Activated effector memory CD4-positive, alpha-beta T cell treated with anti-CD3 and anti-CD28 coated beads, Interleukin-2, amount 50 U/mL, for 16 hours (primary cell): ENCODE measurements at regions not wholly inside any gene's neighbourhood (a gene's known extent, or its start where the extent isn't known, plus 50 kb on each side); places are given as distances from the start of the nearest gene placed in this dataset.

ENCODE experiments used
- DNase-seq: peaks from one replicate; pipeline ENCODE4 v3.0.0-alpha.2; 2020

DNA sequence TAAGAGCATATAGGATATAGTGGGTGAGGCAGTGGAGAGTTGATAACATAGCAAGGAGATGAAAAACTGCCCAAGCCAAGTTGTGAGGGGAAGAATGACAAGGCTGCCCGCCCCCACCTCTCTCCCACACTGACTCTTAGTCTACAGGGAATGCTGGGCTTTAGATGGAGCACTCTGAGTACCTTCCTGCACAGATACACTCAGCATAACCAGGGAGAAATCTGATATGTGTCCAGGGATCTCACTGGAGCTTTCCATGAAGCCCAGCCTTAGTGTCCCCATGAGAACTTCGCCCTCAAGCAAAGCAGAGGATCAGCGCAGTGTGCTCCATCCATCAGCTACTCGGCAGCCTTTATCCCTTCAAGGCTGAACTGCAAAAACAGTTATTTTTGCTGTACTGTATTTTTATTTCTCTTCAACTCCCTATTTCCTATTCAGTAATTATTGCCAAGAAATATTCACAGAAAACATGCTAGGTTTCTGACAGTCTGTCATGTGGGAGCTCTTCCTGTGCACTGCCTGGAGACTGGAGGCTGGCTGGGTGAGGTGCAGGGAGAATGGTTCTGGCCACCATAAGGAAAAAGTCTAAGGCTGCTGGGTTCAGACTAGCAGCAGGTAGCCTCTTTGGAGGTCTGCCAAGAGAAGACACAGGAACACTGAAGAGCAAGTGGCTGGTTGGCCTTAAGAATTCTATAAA is 475.2 kb upstream of the PPP2R3A start:
- no peak for DNase-seq

DNA sequence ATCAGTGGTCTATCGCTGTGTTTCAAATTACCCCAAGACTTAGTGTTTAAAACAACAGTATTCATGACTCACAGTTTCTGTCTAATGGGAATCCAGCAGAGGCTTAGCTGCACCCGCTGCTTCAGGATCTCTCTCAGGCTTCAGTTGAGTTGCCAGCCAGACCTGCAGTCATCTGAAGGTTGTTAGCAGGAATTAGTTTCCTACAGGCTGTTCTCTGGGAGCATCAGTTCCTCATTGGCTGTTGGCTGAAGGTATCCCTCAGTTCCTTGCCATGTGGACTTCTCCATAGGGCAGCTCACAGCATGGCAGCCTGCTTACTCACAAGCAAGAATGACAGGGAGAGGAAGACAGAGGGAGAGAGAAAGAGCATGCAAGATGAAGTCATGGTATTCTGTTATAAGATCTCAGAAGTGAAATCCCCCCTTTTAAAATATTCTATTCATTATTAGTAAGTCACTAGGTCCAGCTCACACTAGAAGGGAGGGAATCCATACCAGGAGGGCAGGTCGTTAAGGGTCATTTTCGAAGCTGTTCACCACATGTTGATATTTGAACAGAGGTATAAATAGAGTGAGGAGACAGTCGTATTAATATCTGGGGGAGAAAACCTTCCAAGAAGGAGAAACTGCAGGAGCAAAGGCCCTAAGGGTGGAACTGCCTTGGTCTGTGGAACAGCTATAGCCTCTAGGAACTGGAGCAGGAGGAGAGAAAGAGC is 473.9 kb upstream of the PPP2R3A start:
- DNase-seq: no peak

DNA sequence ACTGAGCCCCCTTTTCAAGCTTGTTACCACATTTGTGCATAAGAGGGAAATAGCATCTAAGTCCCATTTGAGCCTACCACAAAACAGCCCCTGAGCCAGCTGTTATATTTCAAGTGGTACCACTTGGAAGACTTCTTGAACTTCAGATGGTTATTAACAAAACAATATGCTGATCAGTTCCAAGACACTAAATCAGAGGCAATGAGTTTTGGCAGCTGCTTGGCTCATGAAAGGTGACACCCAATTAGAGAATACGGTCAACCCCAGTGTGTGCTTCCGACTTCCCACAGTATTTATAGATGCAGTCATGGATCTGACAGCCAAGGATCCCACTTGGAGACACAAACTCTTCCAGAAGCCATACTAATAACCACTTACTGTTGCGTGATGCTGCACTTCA is 469.6 kb upstream of the PPP2R3A start:
- no peak for DNase-seq

DNA sequence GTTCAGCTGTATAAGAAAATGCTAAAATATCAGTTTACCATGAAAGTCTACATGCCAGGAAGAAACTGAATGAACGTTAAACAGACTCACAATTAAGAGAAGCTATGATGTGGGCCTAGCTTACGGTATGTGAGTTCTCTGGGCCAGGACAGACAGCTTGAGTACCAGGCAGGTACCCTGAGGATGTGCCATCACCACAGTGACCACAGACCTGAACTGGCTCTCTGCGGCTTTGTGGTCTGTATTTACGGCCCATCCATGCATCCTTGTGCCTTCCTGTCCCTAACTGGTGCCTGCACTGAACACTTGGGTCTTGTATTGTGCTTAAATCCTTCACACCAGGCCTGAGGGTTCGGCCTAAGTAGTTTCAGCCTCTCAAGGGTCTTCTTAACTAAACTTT is 467.5 kb upstream of the PPP2R3A start:
- DNase-seq: no peak

DNA sequence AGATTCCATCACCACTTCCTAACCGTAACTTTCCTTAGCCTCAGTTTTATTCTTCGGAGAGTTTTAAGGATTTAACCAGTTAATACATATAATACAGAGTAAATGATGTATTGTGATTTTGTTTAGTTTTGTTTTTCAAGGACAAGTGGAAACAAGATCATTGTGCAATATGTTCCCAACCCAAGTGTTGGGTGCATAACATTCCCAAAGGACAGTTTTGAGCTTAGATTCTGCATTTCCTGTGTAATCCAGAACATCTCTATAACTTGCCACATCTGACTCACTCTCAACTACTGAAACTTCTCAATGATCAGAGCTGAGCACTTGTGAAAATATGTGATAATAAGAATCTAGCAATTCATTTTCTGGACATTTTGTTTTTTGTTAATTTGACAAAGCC is 466.1 kb upstream of the PPP2R3A start:
- no peak for DNase-seq

DNA sequence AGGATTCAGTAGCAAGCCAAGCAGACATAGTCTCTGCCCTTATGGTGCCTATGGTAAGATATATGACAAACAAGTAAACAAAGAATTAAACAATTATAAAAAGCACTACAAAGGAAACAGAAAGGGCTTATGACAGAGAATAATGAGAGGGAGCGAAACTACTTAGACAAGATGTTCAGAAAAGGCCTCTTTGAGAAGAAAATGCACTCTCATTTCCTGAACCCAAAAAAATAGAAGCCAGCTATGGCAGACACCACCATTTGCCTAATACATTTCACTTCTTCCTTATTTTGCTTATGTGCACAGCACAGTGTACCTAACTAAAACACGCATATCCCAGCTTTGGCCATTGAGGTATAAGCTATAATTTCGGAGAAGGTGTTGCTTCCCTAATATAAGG is 465.5 kb upstream of the PPP2R3A start:
- DNase-seq: no peak

DNA sequence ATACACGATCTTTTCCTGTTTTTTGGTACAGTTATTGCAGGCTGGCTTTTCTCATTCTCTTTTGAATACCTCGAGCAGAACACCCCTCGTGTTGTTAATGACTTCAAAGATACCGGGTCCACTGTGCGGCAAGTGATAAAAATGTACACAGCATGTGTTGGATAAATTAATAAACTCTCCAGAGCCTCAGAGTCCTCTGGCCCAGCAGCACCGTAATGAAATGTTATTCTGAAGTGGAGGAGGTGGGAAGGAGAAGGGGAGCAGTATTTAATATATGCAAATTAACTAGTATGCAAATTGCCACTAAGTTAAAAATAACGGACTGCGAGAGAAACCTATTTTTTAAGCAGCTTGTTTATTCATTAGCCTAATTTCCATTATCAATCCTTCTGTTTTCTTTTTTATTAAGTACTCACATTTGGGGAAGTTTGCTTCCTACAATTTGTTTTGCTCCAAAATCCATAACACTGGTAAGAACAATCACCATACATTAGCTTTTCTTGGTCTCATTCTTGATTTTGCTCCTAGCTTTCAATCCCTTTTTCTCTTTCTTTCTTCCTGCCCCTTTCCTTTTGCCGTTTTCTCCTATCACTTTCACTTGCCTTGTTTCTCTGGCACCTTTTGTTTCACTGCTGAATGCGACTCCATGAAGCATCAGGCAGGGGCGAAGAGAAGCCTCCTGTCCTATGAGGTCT is 462.3 kb upstream of the PPP2R3A start:
- no peak for DNase-seq

DNA sequence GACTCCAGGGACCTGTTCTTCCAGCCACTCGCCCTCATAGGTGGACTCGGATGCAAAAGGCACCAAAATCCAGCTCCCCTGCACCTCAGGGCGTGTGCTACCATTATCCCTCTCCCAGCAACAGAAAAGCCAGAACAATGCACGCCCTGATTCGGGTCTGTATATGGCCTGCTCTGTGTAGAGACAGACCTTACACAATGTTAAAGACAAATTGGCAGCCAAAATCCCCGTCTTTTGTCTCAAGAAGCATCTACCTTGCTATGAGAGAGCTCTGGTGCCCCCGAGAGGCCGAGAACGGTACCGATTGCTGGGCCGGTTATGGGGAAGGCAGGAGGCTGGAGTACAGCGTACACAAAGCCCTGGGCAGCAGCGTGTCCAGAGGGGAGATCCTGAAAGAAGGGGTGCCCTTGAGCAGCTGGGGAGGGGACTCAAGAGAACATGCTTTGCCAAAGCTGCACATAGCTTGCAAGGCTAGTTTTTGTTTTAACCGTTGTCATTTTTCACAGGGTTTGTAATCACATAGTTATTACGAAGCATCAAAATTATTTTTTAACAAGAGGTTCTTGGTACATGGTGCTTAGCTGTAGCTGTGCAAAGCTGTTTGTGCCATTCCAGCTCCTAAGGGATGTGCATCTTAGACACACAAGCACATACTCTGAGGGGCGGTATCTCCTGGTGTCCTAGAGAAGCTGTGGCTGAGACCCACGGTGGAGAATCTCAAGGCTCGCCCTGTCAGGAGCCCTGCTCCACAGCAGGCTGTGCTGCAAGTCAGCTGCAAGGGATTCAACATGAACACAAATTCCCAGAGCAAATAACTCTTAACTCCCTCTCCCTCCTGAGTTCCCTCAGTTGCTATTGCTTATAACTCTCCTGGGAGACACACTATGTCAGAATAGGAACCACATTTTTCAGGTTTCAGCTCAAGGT is 461.5 kb upstream of the PPP2R3A start:
- no peak for DNase-seq

DNA sequence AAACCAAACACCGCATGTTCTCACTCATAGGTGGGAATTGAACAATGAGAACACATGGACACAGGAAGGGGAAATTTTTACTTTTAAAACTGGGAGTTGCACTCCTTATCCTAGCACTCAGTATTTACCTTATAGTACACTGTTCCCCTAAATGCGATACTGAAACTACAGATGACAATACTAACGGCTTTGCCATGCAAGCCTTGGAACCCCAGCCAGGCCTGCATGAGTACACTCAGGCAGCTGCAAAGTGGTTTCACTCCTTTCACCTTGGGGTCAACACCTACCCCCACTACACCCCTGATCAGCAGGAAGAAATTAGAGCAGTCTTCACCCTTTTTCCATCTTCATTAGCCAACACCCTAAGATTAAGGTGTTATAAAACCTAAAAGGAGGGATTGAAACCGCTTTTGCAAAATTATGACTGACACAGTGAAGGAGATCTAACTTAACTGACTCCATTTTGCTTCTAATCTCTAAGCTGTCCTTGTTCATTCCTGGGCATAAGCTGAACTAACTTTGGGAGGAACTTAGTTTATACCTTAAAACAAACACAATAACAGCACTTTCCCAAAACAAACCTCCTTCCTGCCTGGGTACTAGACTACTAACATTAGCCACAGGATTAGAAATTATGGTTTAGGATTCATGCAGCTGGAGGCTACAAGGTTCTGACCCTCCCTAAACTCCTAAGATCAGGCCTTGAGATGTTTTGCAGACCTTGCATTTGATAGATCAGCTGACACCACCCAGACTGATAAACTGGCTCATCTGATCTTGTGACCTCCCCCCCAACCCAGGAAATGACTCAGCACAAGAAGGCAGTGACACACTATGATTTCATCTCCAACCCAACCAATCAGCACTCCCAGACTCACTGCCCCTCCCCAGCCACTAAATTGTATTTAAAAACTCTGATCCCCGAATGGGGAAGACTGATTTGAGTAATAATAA is 452.1 kb upstream of the PPP2R3A start:
- DNase-seq: no peak

DNA sequence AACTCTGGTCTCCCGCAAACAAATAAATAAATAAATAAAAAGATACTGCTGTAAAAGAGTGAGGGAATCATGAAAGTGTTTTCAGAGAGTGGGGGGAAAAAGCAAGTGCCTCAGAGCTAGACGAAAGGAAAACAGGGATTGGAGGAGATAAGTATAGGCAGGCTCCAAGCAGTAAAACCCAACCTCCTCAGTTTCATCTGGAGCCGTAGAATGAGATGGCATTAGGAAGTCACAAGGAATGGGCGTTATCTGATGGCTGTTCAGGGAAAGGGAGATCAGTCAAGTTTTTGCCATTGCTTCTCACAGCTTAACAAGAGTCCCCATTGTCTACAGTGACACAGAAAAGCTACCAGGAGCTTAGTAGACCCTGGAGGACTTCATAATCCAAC is 451.5 kb upstream of the PPP2R3A start:
- no peak for DNase-seq

DNA sequence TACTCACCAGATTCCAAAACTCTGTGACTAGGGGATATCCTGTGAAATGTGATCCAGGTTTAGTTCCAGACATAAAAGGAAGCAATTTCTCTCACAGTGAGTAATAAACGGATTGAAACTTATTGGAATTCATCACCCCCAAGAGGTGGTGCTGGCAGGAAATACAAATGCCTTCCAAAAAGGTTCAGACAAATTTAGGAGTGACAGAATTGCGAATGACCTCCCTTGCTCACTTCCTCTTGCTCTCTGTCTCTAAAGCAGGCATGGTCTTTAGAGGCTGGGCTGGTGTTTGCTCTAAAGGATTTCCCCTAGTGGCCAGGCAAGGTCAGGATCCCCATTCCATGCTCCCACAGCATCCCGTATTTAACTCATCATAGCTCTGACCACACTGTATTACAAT is 449.4 kb upstream of the PPP2R3A start:
- no peak for DNase-seq

DNA sequence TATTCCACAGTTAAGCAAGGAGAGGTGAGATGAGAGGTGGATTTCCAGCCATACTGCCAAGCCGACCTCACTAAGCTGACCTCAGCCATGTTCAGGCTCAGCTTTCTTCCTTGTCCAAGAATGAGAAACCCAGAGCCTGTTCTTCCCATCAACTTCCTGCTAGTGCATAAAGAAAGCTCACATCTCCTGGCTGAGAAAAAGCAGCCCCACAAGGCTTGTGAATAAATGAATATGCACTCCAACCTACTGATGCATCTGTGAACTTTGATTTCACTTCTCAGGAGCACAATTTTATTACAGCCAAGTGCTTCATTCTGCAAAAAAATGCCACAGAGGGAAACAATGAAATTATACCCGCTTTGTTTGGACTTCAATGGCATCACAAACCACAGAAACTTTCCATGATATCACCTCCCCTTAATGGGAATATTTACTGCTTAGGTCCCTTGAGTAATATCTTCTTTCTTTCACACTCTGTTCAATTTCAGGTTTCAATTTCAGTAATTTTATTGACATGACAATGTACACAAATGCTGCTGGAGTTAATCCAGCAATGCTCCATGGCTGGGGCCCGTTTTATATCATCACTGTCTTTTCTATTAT is 437.0 kb upstream of the PPP2R3A start:
- DNase-seq: no peak

DNA sequence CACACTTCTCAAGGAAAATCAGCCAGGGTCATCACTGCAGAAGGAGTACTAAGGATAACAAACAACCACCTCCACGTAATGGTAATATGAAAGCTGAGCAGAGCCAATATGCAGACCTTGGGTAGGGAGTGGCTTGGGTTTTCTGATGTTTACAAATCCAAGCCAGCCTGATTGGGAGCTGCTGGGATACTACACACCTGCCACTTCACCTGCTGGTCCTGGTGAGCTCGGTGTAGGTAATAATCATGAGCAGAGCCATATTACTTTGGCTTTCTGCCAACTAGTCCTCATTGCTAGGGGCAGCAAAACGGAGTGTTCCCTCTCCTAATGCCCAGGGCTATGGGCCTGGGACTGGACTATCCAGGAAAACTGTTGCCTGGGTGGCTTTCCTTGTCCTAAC is 433.5 kb upstream of the PPP2R3A start:
- no peak for DNase-seq

DNA sequence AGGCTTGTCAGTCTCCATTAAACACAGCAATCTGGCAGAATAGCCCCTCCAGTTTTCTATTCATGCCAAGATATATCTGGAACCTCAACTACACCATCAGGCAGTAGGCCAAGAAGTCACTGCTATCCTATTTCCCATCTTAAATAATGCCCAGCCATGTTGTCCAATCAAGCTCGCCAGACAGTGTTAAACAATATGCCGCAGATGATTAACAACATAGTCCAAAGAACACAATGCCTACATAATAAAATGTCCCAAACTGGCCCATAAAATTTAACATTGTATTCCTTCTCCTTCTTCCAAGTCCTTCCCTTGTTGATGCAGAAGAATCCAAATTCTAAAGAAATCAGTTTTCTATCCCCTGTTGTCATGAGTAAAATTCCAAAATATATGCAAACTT is 427.4 kb upstream of the PPP2R3A start:
- no peak for DNase-seq

DNA sequence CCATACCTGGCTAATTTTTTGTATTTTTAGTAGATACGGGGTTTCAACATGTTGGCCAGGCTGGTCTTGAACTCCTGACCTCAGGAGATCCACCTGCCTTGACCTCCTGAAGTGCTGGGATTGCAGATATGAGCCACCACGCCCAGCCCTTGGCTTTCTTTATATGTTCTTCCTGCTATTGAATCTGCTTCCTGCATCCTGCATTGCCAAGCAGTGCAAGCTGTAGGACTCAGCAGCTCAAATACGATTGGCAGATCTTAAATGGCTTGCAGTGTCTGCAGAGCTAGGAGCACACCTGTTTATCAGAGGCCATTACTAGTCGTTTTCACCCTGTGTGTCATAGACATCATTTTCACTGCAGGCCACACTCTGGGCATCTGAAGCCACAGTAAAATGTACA is 426.2 kb upstream of the PPP2R3A start:
- DNase-seq: no peak

DNA sequence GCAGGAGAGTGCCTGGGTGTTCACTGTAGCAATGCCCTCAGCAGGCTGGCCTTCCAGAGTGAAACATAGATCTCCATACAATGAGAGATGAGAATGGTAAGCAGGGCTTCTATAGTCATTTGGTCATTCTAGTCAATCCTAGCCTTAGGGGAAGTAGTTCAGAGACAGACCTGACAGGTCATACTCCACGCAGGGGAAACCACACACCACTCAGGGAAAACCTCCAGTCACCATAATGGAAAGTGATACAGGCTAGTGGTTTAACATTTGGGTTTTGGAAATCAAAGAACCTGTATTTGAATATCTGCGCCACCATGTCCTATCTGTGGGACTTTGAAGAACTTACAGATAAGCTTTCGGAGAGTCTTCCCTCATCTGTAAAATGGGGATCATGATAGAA is 425.7 kb upstream of the PPP2R3A start:
- DNase-seq: no peak

DNA sequence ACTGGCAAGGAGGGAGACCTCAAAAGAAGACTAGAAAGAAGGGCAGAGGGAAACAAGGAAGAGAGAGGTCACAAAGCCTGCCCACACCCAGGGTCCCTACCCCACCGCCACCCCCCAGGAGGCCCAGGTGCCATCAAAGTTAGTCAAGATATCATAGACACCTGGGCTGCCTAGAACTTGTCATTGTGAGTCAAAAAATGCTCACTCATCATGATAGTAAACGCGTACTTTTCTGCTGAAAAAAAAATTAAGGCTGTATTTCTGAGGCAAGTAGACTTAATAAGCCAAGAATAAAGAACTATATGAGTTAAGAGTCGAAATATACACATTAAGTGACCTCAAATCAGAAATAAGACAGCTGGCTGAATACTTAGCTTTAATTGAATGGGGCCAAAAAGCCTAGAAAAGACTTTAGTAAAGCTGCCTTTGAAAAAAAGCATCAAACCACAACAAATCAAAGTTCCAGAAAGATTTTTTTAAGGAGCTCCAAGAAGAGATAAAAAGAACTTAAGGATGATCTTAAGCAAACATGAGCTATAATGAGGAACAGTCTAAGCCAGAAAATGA is 415.5 kb upstream of the PPP2R3A start:
- no peak for DNase-seq

DNA sequence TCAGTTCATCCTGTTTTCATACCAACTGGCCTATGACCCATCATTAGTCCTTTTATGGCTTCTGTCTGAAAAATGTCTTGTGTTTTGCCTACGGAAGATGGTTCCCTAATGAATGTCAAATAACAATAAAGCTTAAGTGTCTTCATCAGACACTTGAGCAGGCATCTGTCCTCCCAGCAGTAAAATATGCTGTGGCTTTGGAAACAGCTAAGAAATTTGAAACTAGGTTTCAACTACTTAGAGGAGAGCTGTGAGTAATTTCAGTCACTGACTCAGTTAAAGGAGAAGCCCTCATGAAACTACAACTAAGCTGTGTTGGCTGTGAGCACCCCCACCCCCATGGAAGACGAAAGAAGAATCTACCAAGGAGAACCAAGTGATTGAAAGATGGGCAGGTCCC is 409.4 kb upstream of the PPP2R3A start:
- DNase-seq: no peak

DNA sequence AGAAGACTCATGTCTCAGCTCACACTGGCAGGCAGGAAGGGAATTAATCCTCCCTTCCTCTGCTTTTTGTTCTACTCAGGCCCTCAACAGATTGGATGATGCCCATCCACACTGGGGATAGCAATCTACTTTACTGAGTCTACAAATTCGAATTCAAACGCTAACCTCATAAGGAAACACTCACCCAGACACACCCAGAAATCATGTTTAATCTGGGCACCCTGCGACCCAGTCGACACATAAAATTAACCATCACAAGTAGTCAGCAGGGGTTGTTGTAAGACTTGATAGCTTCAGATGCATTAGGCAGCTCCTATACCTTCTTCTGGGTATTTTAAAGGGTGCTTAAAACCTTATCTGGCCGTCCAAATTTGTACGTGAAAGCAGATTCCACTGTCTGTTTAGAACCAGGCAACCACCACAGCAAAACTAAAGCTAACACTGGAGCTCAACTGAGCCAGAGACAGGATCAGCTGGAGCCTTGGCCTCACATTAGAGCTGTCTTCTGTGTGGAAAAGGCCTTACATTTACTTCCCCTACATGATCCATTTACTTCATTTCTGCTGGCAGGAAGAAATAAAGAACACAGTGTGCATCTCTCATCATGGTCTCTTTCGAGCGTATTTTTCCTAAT is 407.3 kb upstream of the PPP2R3A start:
- DNase-seq: no peak

DNA sequence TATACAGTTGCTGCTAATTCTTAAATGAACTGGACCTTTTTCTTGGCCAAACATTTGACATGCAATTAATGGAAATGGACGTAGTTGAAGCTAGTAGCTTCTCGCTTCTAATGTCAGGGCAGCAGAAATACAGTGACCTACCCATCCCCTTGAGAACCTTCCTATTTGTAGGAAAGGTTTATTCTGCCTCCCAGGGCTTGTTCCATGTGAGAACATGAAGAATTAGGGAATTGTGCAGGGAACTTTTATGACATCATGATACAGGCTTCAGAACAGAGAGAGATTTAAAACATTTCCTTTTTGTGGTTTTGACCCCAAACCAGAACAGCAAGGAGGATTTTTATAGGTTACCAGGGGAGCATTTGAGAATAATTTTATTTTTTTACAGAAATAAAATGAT is 406.6 kb upstream of the PPP2R3A start:
- no peak for DNase-seq

DNA sequence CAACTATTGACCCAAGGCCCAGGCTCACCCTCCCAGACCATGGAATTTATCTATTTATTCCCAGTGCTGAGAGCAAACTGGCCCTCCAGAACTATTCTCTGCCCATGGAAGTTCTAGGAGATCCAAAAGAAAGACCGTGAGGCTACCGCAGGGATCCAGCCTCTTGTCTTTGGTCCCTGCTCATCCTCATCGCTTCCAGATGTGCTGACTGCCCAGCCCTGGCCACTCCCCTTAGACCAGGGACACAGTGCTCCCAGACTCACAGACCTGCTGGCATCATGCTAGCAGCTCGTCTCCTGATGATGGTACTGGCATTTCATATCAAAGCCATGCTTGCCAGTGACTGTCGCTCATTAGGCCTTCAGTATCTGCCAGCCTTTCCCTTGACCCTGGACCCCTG is 405.7 kb upstream of the PPP2R3A start:
- DNase-seq: no peak
